ENCODE measurements at regions not wholly inside any gene's neighbourhood (a gene's known extent, or its start where the extent isn't known, plus 50 kb on each side); places are given as distances from the start of the nearest gene placed in this dataset.

DNA sequence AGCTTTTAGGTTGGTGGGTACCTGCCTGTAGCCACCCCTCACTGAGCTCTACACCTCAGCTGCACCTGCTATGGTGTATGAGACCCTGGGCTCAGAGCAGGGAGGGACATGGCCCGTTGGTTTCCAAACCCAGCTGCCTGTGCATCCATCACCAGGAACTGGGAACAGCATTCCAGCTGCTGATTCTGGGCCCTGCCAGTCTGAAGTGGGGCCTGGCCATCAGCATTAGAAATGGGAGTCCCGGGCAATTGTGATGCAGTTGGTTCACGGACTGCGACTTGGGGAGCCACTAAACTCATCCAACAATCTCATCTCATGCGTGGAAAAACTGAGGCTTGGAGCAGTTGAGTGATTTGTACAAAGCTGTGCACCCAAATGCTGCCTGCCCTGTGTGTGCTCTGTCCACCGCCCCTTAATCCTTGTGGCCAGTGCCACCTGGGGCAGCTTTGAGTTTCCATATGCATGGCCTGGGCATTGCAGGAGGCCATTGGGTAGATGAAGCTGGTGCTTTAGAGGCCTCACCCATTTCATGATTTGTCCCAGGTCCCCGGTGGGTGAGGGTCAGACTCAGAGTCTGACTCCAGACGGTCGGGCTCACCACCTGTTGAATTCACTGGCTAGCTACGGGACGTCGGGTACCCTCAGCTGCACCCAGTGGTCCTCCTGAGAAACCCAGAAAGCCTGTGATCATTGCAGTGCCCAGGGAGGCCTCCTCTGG, 109.0 kb upstream of the SHH start:
- TF ChIP-seq, protein P1, sequence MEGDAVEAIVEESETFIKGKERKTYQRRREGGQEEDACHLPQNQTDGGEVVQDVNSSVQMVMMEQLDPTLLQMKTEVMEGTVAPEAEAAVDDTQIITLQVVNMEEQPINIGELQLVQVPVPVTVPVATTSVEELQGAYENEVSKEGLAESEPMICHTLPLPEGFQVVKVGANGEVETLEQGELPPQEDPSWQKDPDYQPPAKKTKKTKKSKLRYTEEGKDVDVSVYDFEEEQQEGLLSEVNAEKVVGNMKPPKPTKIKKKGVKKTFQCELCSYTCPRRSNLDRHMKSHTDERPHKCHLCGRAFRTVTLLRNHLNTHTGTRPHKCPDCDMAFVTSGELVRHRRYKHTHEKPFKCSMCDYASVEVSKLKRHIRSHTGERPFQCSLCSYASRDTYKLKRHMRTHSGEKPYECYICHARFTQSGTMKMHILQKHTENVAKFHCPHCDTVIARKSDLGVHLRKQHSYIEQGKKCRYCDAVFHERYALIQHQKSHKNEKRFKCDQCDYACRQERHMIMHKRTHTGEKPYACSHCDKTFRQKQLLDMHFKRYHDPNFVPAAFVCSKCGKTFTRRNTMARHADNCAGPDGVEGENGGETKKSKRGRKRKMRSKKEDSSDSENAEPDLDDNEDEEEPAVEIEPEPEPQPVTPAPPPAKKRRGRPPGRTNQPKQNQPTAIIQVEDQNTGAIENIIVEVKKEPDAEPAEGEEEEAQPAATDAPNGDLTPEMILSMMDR (conservative IDR thresholded peaks at IDR 0.05; ENCODE audit: low read depth, low read length), result no peak
- TF ChIP-seq EZH2 (IDR thresholded peaks at IDR 0.05; ENCODE audit: borderline replicate concordance, low read depth, low read length, poor library complexity, severe bottlenecking), result no peak
